ENCODE measurements at regions not wholly inside any gene's neighbourhood (a gene's known extent, or its start where the extent isn't known, plus 50 kb on each side); places are given as distances from the start of the nearest gene placed in this dataset.
"Not testable (repeated sequence)": the region's sequence is repeated elsewhere in the genome, so short reads cannot be mapped to it uniquely, and the experiment has no call there.

DNA sequence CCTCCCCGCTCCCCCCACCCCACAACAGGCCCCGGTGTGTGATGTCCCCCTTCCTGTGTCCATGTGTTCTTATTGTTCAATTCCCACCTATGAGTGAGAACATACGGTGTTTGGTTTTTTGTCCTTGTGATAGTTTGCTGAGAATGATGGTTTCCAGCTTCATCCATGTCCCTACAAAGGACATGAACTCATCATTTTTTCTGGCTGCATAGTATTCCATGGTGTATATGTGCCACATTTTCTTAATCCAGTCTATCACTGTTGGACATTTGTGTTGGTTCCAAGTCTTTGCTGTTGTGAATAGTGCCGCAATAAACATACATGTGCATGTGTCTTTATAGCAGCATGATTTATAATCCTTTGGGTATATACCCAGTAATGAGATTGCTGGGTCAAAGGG is 104.3 kb downstream of the MTPN start:
- in situ Hi-C loops (cut with MboI; ENCODE audit: low sequenced_read_pairs), result not testable (repeated sequence)

DNA sequence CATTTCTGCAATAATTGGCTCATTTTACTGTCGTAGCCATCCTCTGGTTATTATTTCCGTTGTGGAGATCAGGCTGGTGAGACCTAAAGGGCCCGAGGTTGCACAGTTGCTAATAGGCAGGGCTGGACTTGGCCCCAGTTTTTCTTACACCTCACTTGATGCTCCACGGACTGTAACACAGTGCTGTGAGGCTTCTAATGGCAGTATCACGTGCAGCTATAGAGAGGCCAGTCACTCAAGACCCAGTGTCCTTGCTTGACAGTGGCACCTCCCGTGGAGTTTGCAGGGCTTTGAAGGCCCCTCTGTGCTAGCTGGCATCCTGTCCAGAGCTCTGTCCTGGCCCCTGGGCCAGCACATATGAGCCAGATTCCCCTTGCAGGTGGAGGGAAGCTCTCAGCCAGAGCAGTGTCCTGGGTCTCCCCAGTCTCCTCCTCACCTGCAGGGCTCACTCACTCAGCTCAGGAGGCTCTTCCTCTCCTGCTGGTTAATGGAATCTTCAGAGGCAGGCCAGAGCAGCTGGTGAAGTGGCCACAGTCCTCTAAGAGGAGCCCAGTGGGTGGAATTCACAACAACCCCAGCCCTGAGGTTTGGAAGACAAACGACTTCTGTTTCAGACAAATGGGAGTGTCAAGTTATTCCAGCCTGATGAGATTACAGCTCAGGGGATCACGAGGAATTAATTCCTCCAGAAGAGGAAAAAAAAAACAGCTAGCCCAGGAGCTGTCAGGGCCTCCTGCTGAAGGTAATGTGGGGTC is 114.2 kb upstream of the FAM180A start:
- in situ Hi-C loops (cut with MboI; ENCODE audit: low sequenced_read_pairs), result no loop called here

DNA sequence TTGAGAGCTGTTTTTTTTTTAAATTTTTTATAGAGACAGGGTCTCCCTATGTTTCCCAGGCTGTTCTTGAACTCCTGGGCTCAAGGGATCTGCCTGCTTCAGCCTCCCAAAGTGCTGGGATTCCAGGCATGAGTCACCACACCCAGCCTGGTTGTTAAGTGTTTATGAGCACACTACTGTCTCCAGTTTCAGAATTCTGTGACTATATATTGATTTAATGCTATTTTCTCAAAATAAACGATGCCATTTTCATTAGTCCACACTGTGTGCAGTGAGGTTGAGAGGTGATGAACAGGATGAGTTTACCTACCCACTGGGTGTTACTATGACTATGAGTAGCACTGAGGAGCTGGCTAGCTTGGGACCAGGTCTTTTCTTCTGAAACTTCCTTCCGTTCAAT is 110.9 kb upstream of the FAM180A start:
- in situ Hi-C loops (cut with MboI; ENCODE audit: low sequenced_read_pairs), result no loop called here

DNA sequence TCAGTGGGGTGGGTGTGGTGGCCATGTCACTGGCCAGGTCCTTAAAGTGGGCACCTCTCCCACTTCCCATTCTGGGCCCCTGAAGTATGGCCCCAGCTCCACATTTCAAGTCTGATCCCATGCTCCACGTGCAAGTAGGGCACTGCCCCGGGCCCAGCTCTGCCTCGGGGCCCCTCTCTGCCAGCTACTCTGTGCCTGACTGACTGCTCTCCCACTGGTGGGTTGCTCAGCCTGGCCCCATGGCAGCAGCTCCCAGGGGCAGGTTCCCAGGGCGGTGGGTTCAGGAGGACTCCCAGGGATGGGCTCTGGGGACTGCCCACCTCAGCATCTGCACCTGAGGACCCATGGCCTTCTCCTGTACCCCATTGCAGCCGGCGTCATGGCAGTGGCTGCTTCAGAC is 110.2 kb upstream of the FAM180A start:
- in situ Hi-C loops (cut with MboI; ENCODE audit: low sequenced_read_pairs), result no loop called here

DNA sequence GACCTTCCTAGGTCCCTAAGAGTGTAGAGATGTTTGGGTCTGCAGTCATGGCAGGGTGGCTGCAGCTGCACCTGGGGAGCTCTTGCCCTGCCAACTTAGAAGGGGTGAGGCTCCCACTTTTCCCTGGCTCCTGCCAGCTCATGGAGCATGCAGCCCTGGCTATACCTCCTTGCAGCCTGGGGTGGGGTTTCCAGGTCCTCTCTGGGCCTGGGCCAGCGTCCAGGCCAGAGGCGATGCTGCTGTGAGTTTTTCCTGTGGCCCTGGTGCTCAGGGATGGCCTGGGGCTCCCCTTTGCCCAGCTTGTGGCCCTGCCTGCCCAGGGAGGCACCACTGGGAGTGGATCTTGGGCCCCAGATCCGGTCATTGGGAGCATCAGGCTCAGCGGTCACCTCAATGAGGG is 109.8 kb upstream of the FAM180A start:
- in situ Hi-C loops (cut with MboI; ENCODE audit: low sequenced_read_pairs), result no loop called here

DNA sequence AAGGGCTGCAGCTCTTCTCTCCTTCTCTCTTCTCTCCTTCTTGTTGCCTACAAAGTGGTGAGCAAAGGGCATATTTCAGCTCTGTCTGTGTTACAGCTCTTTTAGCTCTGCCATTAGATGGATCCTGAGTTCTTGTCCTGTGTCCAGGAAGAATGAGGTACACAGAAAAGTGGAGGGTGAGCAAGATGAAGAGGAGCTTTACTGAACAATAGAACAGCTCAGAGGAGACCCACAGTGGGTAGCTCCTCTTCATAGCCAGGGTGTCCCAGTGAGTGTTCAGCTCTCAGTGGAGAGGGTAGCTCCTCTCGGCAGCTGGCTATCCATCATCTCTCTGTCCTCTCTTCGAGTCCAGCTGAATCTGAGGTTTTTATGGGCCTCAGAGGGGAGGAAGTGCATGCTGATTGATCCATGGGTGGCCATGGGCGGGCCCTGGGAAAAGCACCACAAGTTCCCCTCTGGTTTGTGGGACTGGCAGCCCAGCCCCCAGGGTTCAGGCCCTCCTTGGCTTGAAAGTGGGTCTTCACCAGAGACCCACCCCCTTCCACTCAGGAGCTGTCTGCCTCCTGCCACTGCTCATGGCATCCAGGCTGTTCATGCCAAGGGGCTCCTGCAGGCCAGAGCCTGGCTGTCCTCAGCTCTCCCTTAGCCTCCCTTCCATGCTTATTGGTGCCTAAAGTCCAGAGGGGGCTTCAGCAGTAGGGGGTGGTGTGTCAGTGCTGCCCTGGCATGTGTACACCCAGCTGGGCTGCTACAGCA is 109.1 kb upstream of the FAM180A start:
- in situ Hi-C loops (cut with MboI; ENCODE audit: low sequenced_read_pairs), result no loop called here

DNA sequence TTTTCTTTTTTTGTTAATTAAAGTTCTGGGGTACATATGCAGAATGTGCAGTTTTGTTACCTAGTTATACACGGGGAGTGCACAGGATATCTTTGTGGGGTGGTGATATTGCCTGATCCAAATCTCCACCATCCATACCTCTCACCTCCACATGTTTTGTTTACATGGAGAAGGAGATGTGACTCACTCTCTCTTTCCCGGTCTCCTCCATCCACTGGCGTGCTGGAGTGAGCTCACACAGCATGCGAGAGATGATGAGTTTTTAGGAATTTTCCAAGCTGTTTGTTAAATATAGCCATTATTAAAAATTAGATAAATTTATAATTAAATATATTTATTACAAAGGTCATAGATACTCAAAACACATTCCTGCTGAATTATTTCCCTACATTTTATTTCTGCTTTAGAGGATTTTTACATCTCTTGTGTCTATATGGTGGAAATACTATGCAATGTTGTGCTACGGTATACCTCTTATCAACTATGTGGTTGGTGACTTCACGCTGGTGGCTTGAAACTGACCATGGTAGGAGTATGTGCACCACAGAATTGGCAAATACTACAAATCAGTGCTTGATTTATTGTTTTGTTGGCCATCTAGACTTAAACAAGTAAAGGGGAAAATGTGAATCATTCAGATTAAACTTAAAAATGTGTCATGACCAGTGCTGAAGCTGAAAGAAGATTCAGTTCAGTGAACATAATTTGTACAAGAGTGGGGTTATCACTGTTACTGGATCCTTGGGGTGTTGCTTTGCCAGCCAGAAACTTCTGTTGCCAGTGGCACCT is 107.9 kb upstream of the FAM180A start:
- in situ Hi-C loops (cut with MboI; ENCODE audit: low sequenced_read_pairs), result no loop called here

DNA sequence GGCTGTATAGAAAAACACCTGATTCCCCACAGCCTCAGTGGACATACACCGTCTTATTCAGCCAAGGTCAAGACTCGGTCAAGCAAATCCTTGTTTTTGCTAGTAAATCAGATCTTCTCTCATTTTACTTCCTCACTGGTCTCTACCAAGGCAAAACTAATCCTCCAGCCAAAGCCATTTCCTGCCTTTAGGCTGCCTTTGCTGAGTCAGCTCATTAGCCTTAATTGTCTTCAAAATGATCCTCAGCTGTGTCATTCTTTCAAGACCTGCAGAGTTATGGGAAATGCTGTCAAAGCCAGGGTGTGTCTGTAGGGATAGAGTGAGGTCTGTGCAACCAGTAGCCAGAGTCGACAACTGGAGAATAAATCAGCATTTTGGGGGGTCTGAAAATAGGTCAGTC is 107.2 kb upstream of the FAM180A start:
- in situ Hi-C loops (cut with MboI; ENCODE audit: low sequenced_read_pairs), result no loop called here

DNA sequence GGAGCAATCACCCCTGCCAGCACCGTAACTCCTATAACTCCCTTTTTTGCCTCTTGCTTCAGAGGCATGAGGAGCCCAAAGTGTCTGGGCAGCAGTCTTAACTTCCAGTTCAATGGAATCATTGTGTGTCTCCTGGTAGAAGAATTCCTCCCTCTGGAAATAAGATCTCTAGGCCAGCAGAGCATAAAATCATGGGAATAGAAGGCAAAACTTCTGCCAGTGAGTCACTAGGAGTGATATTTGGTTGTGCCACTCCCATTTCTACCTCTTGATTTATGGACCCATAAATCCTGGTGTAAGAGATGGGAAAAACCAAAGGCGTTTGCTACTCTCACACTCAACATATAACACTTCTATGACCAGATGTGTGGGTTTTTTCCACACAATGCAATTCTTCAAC is 104.9 kb upstream of the FAM180A start:
- in situ Hi-C loops (cut with MboI; ENCODE audit: low sequenced_read_pairs), result no loop called here

DNA sequence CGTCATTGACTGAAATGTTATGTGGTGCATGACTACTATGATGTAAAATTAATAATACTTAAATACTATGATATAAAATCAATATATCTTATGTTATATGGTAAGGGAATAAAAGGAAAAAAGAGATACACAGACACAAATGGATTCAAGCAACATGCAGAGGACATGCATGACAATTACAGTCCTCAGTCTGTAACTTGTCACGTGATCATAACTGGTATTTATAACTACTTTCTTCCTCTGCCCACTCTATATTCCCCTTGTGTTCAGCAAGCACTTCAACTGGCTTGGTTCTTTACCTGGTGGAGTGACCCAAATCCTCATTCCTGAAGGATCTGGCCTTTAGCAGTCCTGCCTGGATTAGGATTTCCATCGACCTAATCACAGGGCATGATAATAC is 104.4 kb upstream of the FAM180A start:
- in situ Hi-C loops (cut with MboI; ENCODE audit: low sequenced_read_pairs), result no loop called here

DNA sequence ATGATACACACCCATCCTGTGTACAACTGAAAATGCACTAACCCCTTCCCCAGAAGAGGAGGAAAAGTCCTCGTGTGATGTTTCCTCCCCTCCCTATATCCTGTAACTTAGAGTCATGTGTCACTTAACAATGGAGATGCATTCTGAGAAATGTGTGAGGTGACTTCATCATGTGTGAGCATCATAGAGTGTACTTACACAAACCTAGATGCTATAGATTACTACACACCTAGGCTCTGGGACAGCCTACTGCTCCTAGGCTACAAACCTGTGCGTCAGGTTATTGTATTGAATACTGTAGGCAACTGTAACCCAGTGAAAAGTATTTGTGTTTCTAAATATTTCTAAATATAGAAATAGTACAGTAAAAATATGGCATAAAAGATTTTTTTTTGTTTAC is 98.6 kb upstream of the FAM180A start:
- in situ Hi-C loops (cut with MboI; ENCODE audit: low sequenced_read_pairs), result no loop called here

DNA sequence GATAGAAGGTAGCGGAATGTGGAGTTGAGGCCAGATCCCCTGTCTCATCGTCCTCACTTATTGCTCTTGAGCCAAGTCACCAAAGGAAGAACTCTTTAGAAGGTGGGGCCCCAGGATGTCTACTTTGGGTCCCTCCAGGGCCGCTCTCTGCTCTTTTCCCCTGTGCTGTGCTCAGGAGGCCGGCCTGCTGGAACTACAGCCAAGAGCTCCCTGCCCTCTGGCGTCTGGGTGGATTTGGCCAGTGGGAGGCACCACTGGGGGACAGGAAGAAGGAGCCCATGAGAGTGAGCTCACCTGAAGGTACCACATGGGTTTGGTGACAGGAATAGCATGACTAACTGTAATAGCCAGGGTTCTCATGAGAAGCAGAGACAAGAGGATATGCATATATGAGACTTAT is 97.7 kb upstream of the FAM180A start:
- in situ Hi-C loops (cut with MboI; ENCODE audit: low sequenced_read_pairs), result no loop called here

DNA sequence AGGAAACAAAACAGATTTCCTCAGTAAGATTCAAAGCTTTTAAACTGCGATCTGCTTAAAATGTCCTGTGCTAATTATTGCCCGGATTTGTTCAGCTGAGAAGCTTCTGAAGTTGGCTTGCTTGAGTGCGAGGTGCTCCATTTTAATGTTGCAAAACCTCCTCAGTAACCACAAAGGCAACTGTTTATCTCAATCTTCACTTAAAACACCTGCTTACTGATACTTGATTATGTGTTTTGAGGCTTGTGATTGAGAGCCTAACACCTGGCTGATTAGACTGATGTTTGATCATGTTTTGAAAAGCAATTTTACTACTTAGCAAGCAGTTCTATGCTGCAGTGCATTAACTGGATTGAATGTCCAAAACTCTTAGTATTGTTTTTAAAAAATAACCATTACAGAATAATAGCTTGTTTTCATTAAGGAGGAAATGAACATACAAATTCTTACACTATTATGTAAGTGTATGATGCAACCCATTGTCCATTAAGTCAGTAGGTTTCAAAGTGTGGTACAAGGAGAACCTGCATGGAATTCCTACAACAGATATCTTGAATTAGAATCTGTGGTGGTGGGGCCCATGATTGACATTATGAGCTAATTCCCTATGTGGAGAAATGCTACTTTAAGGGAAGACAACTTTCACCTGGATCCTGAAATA is 96.9 kb upstream of the FAM180A start:
- in situ Hi-C loops (cut with MboI; ENCODE audit: low sequenced_read_pairs), result no loop called here

DNA sequence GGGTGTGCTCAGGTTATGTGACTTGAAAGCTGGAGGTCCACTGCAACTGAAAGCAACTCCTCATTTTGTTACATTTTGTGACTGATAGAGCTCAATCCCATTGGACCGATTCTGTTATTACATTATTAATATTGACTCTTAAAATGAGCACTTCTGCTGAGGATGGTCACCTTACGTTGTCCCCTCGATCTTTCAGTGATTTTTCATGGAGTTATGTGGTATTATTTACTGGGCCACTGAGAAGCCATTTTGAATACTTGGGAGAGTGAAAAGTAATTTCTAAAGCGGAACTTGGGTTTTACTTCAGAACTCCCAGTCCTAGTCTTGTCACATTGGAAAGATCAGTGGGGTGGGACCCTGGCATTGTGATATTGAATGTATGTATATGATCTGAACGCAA is 96.3 kb upstream of the FAM180A start:
- in situ Hi-C loops (cut with MboI; ENCODE audit: low sequenced_read_pairs), result no loop called here

DNA sequence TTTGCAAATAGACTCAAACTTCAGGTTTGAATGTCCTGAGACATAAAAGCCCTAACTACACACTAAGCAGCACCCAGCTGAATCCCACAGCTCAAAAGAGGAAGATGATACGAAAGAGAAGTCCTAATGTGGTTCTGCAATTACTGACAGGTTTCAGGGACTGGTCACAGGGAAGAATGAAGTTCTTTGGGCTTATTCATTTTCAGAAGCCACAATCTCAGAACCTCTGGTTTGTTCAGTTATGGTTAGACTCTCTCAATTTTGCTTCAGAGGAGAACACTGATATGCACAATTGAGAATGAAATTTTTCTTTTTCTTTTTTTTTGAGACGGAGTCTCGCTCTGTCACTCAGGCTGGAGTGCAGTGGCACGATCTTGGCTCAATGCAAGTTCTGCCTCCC is 94.6 kb upstream of the FAM180A start:
- in situ Hi-C loops (cut with MboI; ENCODE audit: low sequenced_read_pairs), result no loop called here

DNA sequence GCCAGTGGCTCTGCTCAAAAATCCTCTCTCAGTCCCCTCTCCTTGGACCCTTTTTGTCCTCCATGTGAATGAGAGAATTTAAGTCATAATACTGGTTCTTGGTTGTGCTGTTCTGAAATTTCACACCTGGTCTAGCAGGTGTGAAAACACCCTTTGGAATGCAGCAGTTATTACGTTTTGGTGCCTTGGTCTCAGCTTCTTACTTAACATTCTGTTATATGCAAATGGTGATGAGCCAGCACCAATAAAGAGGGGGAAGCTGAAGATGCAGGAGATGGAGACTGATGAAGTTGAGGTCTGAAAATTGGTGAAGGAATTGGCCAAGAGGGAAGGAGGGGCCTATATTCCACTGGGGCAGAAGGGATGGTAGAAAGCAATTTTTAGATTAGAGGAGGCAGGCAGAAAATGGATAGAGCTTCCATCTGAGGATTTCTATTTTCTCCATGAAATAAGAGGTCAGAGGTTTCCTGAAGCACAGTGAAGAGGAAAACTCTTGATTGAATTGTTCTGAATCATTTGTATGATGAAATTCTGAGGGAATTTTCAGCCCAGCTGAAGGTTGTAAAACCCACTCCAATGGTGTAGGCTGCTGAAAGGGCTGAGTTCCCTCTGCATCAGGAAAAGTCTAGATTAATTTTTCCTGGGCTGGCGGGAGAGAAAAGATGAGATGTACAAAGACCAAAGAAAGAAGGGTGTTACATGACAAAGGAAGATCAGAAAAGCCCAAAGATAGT is 94.0 kb upstream of the FAM180A start:
- in situ Hi-C loops (cut with MboI; ENCODE audit: low sequenced_read_pairs), result no loop called here

DNA sequence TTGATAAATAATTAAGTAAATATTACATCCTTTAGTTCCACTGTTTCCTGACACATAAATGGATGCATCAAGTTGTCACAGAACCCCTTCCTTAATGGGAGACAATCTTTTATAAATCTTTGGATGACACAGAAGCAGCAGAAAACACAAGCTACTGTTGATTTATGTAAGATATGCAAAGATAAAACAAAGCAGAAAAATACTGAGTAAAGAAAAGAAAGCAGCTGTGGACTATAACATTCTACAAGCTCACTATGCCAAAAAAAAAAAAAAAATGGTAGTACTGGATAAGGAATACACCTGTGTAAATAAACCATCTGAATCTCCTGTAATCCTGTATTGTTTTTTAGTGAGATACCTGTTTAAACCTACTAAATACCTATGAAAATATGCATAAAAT is 92.0 kb upstream of the FAM180A start:
- in situ Hi-C loops (cut with MboI; ENCODE audit: low sequenced_read_pairs), result no loop called here

DNA sequence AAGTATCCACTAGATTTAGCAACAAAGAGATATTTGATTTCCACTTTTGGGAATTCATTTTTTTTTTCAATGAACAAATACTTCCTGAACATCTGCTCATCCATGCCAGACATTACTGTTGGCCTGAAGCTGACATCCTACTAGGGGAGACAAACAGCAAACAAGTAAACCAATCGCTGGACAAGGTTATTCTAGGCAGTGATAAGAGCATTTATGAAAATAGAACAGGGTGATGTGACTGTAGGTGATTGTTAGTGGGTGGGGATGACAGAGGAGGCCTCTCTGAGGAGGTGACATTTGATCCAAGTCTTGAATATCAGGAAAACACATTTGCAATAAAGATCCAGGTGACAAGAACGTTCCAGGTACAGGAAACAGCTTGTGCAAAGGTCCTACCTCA is 89.1 kb upstream of the FAM180A start:
- in situ Hi-C loops (cut with MboI; ENCODE audit: low sequenced_read_pairs), result no loop called here

DNA sequence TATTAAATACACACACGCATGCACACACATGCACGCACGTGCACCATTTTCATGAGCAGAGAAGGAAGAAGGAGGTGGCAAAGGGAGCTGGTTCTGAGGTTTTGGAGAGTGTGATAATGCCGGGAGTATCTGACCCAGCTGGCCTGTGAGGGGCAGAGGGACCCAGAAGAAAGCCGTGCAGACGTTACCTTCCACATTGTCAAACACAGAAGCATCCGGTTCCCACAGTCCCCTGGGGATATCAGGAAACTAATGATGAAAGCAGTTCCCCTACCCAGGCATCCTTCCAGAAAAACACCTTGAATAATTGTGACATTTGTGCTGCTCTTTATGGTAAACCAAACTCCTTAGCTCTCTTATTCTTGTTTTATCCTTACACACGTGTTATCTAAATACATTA is 85.7 kb upstream of the FAM180A start:
- in situ Hi-C loops (cut with MboI; ENCODE audit: low sequenced_read_pairs), result no loop called here

DNA sequence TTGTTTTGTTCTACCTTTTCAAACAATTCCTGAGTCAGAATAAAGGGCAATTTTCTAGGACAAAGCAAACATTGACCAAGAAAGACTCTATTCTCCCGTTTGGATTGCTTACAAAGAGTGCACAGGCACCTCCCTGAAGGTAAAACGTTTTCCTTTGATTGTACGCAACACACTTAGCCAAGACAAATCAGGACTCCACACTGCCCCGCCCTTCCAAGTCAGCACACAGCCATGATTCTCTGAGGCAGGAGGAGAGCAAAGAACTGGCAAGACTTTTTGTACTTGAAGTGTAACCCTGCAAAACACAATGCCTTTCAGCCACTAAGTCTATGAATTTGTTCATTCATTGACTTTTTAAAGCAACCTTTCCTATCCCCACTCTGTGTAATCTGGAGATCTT is 85.0 kb upstream of the FAM180A start:
- in situ Hi-C loops (cut with MboI; ENCODE audit: low sequenced_read_pairs), result no loop called here
